GM23338 (cell line): ENCODE measurements at regions not wholly inside any gene's neighbourhood (a gene's known extent, or its start where the extent isn't known, plus 50 kb on each side); places are given as distances from the start of the nearest gene placed in this dataset.

Experiments used
- CREB1 ChIP-seq: fragments of 250-450 bp; sonication (Bioruptor Pico); IDR thresholded peaks from 2 replicates; pipeline ENCODE4 v1.5.0; 2020; ENCODE audit warnings: low read depth, mild to moderate bottlenecking, moderate library complexity
- EZH2phosphoT487 ChIP-seq: fragments of 200-600 bp; sonication (generic); IDR thresholded peaks from one replicate; pipeline ENCODE4 v1.8.1; 2018; ENCODE audit warnings: antibody characterized with exemption; ENCODE audit not compliant: unreplicated experiment
- POLR2AphosphoS5 ChIP-seq: IDR thresholded peaks from 2 replicates; pipeline ENCODE4 v1.6.1; 2016; ENCODE audit warnings: antibody characterized with exemption, low read depth
- TF ChIP-seq, protein P1 (sequence below), 2 experiments: fragments of 200-600 bp in 1 of 2; sonication (generic) in 1 of 2; conservative IDR thresholded peaks; 2 replicates each; pipeline versions ENCODE4 v1.5.1 to v1.6.1; 2016 to 2017; ENCODE audit warnings: antibody characterized with exemption in 2 of 2, low read depth in 2 of 2, mild to moderate bottlenecking in 2 of 2, moderate library complexity in 1 of 2
- TF ChIP-seq, protein P2 (sequence below): IDR thresholded peaks from one replicate; pipeline ENCODE4 v1.6.1; 2018; ENCODE audit warnings: antibody characterized with exemption; ENCODE audit not compliant: unreplicated experiment

DNA sequence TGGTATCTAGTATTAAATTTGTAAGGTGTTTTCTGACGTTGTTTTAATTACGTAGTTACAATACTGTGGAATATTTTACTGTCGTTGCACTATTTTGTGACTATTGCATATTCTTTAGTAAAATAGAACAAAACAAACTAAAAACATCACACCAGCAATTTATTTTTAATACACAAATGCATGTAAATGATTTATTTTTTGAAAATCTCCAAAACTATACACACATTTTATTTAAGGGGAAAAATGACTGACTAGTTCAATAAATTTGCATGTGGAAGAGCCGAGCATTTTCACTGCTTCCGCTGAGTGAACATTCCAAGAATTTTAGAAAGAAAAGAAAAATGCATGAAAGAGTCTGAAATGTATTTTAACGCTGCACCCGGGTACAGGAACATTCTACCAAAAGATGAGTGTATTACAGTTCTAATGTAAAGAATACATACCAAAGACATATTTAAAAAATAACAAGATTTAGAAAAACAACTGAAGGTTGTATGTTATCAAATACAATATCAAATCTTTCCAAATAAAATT, 257.7 kb downstream of the MEIS1 start:
- TF ChIP-seq, protein P1, sequence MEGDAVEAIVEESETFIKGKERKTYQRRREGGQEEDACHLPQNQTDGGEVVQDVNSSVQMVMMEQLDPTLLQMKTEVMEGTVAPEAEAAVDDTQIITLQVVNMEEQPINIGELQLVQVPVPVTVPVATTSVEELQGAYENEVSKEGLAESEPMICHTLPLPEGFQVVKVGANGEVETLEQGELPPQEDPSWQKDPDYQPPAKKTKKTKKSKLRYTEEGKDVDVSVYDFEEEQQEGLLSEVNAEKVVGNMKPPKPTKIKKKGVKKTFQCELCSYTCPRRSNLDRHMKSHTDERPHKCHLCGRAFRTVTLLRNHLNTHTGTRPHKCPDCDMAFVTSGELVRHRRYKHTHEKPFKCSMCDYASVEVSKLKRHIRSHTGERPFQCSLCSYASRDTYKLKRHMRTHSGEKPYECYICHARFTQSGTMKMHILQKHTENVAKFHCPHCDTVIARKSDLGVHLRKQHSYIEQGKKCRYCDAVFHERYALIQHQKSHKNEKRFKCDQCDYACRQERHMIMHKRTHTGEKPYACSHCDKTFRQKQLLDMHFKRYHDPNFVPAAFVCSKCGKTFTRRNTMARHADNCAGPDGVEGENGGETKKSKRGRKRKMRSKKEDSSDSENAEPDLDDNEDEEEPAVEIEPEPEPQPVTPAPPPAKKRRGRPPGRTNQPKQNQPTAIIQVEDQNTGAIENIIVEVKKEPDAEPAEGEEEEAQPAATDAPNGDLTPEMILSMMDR (conservative IDR thresholded peaks at IDR 0.05; ENCODE audit: low read depth in 2 of 2): no peak
- TF ChIP-seq EZH2phosphoT487 (no peak), POLR2AphosphoS5 (no peak), CREB1 (no peak)
- TF ChIP-seq, protein P2, sequence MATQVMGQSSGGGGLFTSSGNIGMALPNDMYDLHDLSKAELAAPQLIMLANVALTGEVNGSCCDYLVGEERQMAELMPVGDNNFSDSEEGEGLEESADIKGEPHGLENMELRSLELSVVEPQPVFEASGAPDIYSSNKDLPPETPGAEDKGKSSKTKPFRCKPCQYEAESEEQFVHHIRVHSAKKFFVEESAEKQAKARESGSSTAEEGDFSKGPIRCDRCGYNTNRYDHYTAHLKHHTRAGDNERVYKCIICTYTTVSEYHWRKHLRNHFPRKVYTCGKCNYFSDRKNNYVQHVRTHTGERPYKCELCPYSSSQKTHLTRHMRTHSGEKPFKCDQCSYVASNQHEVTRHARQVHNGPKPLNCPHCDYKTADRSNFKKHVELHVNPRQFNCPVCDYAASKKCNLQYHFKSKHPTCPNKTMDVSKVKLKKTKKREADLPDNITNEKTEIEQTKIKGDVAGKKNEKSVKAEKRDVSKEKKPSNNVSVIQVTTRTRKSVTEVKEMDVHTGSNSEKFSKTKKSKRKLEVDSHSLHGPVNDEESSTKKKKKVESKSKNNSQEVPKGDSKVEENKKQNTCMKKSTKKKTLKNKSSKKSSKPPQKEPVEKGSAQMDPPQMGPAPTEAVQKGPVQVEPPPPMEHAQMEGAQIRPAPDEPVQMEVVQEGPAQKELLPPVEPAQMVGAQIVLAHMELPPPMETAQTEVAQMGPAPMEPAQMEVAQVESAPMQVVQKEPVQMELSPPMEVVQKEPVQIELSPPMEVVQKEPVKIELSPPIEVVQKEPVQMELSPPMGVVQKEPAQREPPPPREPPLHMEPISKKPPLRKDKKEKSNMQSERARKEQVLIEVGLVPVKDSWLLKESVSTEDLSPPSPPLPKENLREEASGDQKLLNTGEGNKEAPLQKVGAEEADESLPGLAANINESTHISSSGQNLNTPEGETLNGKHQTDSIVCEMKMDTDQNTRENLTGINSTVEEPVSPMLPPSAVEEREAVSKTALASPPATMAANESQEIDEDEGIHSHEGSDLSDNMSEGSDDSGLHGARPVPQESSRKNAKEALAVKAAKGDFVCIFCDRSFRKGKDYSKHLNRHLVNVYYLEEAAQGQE: no peak
